Glutamatergic neuron (in vitro differentiated cells): ENCODE measurements at regions not wholly inside any gene's neighbourhood (a gene's known extent, or its start where the extent isn't known, plus 50 kb on each side); places are given as distances from the start of the nearest gene placed in this dataset.

Source experiments
- DNase-seq: peaks from one replicate; pipeline ENCODE4 v3.0.0; 2022
- H3K27ac Mint-ChIP-seq: one replicate; pipeline ENCODE4 v1.8.0; 2020; ENCODE audit warnings: mild to moderate bottlenecking, mixed read lengths, inconsistent platforms; ENCODE audit not compliant: unreplicated experiment
- H3K27me3 Mint-ChIP-seq: one replicate; pipeline ENCODE4 v1.8.0; 2020; ENCODE audit warnings: mild to moderate bottlenecking, moderate library complexity, mixed read lengths, inconsistent platforms; ENCODE audit not compliant: unreplicated experiment
- H3K36me3 Mint-ChIP-seq: one replicate; pipeline ENCODE4 v1.8.0; 2020; ENCODE audit warnings: mild to moderate bottlenecking, mixed read lengths, inconsistent platforms; ENCODE audit not compliant: unreplicated experiment
- H3K4me1 Mint-ChIP-seq: one replicate; pipeline ENCODE4 v1.8.0; 2020; ENCODE audit warnings: mild to moderate bottlenecking, low read depth, mixed read lengths, inconsistent platforms; ENCODE audit not compliant: unreplicated experiment
- H3K4me3 Mint-ChIP-seq: one replicate; pipeline ENCODE4 v1.8.0; 2020; ENCODE audit warnings: mild to moderate bottlenecking, mixed read lengths, inconsistent platforms; ENCODE audit not compliant: unreplicated experiment
- H3K9me3 Mint-ChIP-seq: one replicate; pipeline ENCODE4 v1.8.0; 2020; ENCODE audit warnings: mild to moderate bottlenecking, moderate library complexity, mixed read lengths, inconsistent platforms; ENCODE audit not compliant: unreplicated experiment
- CTCF ChIP-seq: fragments of 200-600 bp; sonication (generic); IDR thresholded peaks from one replicate; pipeline ENCODE4 v1.5.0; 2021; ENCODE audit not compliant: partially characterized antibody, unreplicated experiment

GRCh38 chr1:192057766-192058165, 100.5 kb upstream of the RGS18 start:
- DNase-seq: no peak
- no peaks in the 10 kb centered on the region for H3K36me3 Mint-ChIP-seq
- no peak overlapping the region for H3K27ac Mint-ChIP-seq
- H3K4me1 Mint-ChIP-seq: no peaks in the 10 kb centered on the region
- TF ChIP-seq CTCF: no peak
- no peaks in the 10 kb centered on the region for H3K27me3 Mint-ChIP-seq
- H3K9me3 Mint-ChIP-seq: no peaks in the 10 kb centered on the region
- no peak overlapping the region for H3K4me3 Mint-ChIP-seq

- Mint-ChIP-seq H3K36me3 (no peaks in the 10 kb centered on the region), H3K4me3 (no peak overlapping the region), H3K27ac (no peak overlapping the region), H3K9me3 (no peaks in the 10 kb centered on the region), H3K27me3 (no peaks in the 10 kb centered on the region), H3K4me1 (no peaks in the 10 kb centered on the region)
- no peak for DNase-seq
- TF ChIP-seq CTCF: no peak
Observed at GRCh38 chr1:192059407-192059806, 98.9 kb upstream of the RGS18 start.

GRCh38 chr1:192061556-192061955, 96.7 kb upstream of the RGS18 start:
- no peaks in the 10 kb centered on the region for H3K4me1 Mint-ChIP-seq
- no peaks in the 10 kb centered on the region for H3K27me3 Mint-ChIP-seq
- TF ChIP-seq CTCF: no peak
- no peak for DNase-seq
- no peak overlapping the region for H3K4me3 Mint-ChIP-seq
- no peak overlapping the region for H3K27ac Mint-ChIP-seq
- no peaks in the 10 kb centered on the region for H3K9me3 Mint-ChIP-seq
- H3K36me3 Mint-ChIP-seq: no peaks in the 10 kb centered on the region

- Mint-ChIP-seq H3K27me3 (no peaks in the 10 kb centered on the region), H3K4me3 (no peak overlapping the region), H3K9me3 (no peaks in the 10 kb centered on the region), H3K36me3 (no peaks in the 10 kb centered on the region), H3K27ac (no peak overlapping the region), H3K4me1 (no peaks in the 10 kb centered on the region)
- no peak for DNase-seq
- no peak for TF ChIP-seq CTCF
Observed at GRCh38 chr1:192065087-192065486, 93.2 kb upstream of the RGS18 start.

GRCh38 chr1:192066202-192066601, 92.1 kb upstream of the RGS18 start:
- H3K9me3 Mint-ChIP-seq: no peaks in the 10 kb centered on the region
- H3K27ac Mint-ChIP-seq: no peak overlapping the region
- no peaks in the 10 kb centered on the region for H3K4me1 Mint-ChIP-seq
- H3K4me3 Mint-ChIP-seq: no peak overlapping the region
- DNase-seq: no peak
- H3K27me3 Mint-ChIP-seq: no peaks in the 10 kb centered on the region
- TF ChIP-seq CTCF: no peak
- H3K36me3 Mint-ChIP-seq: no peaks in the 10 kb centered on the region
